NB4 (cell line): ENCODE measurements at regions not wholly inside any gene's neighbourhood (a gene's known extent, or its start where the extent isn't known, plus 50 kb on each side); places are given as distances from the start of the nearest gene placed in this dataset.

Experiments
- MYC ChIP-seq: IDR thresholded peaks from 2 replicates; pipeline ENCODE4 v1.6.1; 2011; ENCODE audit warnings: low read depth, low read length
- POLR2A ChIP-seq: IDR thresholded peaks from 2 replicates; pipeline ENCODE4 v1.6.1; 2011; ENCODE audit warnings: mild to moderate bottlenecking; ENCODE audit not compliant: insufficient read length; ENCODE audit errors: extremely low read depth
- TF ChIP-seq, protein P1 (sequence below): IDR thresholded peaks from one replicate; pipeline ENCODE4 v1.5.1; 2012; ENCODE audit warnings: low read depth, low read length
- TF ChIP-seq, protein P2 (sequence below): IDR thresholded peaks from 2 replicates; pipeline ENCODE4 v1.6.1; 2011; ENCODE audit warnings: low read depth, low read length

DNA sequence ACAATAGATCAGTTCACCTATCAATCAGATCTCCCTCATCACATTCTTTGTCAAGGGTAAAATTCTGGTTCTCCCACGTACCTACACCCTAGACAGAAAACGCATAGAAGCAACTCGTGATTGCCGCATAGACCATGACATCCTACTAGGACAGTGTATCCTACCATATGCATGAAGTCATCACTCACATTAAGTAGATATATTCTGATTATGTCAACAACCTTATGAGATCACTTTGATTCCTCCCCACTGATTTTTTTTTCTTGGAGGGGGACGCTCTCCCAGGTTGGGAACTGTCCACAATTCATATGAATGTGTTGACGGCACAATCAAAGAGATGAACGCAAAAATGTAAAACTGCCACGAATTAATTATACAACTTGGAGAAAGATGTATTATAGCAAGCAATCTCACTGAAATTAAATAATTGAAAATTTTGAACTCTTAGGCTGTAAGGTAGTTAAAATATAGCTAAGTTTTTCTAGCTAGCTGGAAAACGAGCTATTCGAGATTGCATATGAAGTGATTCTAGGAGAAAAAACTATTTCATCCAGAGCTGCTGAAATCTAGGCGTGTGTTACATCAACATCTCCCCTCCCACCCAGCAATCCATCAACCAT, 82.5 kb upstream of the CCDC28A start:
- TF ChIP-seq POLR2A, result no peak
- TF ChIP-seq, protein P1, sequence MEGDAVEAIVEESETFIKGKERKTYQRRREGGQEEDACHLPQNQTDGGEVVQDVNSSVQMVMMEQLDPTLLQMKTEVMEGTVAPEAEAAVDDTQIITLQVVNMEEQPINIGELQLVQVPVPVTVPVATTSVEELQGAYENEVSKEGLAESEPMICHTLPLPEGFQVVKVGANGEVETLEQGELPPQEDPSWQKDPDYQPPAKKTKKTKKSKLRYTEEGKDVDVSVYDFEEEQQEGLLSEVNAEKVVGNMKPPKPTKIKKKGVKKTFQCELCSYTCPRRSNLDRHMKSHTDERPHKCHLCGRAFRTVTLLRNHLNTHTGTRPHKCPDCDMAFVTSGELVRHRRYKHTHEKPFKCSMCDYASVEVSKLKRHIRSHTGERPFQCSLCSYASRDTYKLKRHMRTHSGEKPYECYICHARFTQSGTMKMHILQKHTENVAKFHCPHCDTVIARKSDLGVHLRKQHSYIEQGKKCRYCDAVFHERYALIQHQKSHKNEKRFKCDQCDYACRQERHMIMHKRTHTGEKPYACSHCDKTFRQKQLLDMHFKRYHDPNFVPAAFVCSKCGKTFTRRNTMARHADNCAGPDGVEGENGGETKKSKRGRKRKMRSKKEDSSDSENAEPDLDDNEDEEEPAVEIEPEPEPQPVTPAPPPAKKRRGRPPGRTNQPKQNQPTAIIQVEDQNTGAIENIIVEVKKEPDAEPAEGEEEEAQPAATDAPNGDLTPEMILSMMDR, result no peak
- TF ChIP-seq, protein P2, sequence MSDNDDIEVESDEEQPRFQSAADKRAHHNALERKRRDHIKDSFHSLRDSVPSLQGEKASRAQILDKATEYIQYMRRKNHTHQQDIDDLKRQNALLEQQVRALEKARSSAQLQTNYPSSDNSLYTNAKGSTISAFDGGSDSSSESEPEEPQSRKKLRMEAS, result no peak
- TF ChIP-seq MYC, result no peak
